HUES48 (cell line): ENCODE measurements at regions not wholly inside any gene's neighbourhood (a gene's known extent, or its start where the extent isn't known, plus 50 kb on each side); places are given as distances from the start of the nearest gene placed in this dataset.

Experiments
- H3K27ac ChIP-seq: one replicate; pipeline ENCODE4 v1.7.0; 2013; ENCODE audit warnings: low read depth, low read length, inconsistent platforms
- H3K27me3 ChIP-seq: 2 replicates; pipeline ENCODE4 v1.6.1; 2013; ENCODE audit warnings: mild to moderate bottlenecking, low read length; ENCODE audit not compliant: control insufficient read depth, insufficient read depth
- H3K36me3 ChIP-seq: 2 replicates; pipeline ENCODE4 v1.6.1; 2013; ENCODE audit warnings: low read length; ENCODE audit not compliant: control insufficient read depth, insufficient read depth
- H3K4me1 ChIP-seq: 2 replicates; pipeline ENCODE4 v1.6.1; 2013; ENCODE audit warnings: mild to moderate bottlenecking, low read length; ENCODE audit not compliant: control insufficient read depth, insufficient read depth
- H3K4me3 ChIP-seq: 2 replicates; pipeline ENCODE4 v1.5.1; 2013; ENCODE audit warnings: mild to moderate bottlenecking, low read depth, low read length
- H3K9ac ChIP-seq: 2 replicates; pipeline ENCODE4 v1.6.1; 2013; ENCODE audit warnings: mild to moderate bottlenecking, low read depth, low read length, moderate library complexity
- H3K9me3 ChIP-seq: 2 replicates; pipeline ENCODE4 v1.6.1; 2013; ENCODE audit warnings: low read length; ENCODE audit not compliant: control insufficient read depth, insufficient read depth

- H3K9me3 ChIP-seq = no peaks in the 10 kb centered on the region
- H3K27me3 ChIP-seq = no peaks in the 10 kb centered on the region
- peaks cover 21% of the 10 kb centered on the region for H3K4me1 ChIP-seq
- no peak overlapping the region for H3K9ac ChIP-seq
- no peak overlapping the region for H3K4me3 ChIP-seq
- H3K27ac ChIP-seq = no peak overlapping the region
- H3K36me3 ChIP-seq = no peaks in the 10 kb centered on the region
These were observed 613.9 kb downstream of the PLA2G4A start for GRCh38 chr1:187442603-187443002.

DNA sequence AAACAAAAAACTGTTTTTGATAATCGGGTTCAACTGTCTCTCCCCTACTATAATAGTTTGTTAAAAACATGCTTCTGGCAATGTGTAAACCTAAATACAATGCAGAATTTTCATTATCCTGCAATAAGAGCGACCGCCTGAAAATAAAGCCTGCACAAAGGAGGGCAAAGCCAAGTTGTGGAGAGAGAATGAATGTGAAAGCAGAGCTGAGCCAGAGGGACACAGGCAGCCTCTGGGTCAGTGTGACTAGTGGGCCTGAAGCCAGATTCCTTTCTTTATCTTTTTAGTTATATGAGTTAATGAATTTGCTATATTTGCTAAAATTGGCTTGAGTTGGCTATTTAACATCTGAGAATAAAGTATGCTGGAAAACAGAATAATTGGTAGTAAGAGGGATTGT, 615.2 kb downstream of the PLA2G4A start:
- H3K36me3 ChIP-seq = no peaks in the 10 kb centered on the region
- no peak overlapping the region for H3K4me3 ChIP-seq
- H3K9me3 ChIP-seq = no peaks in the 10 kb centered on the region
- no peak overlapping the region for H3K9ac ChIP-seq
- H3K27me3 ChIP-seq = no peaks in the 10 kb centered on the region
- H3K4me1 ChIP-seq = peaks cover 21% of the 10 kb centered on the region
- no peak overlapping the region for H3K27ac ChIP-seq

DNA sequence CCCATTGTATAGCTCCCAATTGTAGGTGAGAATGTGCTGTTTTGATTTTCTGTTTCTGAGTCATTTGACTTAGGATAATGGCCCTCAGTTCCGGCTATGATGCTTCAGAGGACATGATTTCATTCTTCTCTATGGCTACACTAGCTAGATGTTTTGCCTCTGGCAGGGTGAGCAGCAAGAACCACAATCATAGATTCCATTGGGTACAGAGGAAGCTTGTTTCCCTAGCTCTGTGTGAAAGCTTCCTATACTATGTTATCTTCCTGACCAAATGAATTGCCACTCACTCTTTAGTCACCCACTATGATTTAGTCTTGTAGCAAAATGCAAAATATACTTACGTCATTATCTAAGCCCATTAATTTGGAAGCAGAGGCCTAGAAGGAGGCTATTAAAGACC, 616.3 kb downstream of the PLA2G4A start:
- H3K9ac ChIP-seq = no peak overlapping the region
- no peaks in the 10 kb centered on the region for H3K9me3 ChIP-seq
- no peaks in the 10 kb centered on the region for H3K27me3 ChIP-seq
- no peaks in the 10 kb centered on the region for H3K36me3 ChIP-seq
- peaks cover 21% of the 10 kb centered on the region for H3K4me1 ChIP-seq
- no peak overlapping the region for H3K4me3 ChIP-seq
- no peak overlapping the region for H3K27ac ChIP-seq

GRCh38 chr1:187451238-187451637, 622.5 kb downstream of the PLA2G4A start:
- Histone ChIP-seq H3K9ac (no peak overlapping the region), H3K27ac (no peak overlapping the region), H3K9me3 (no peaks in the 10 kb centered on the region), H3K27me3 (no peaks in the 10 kb centered on the region), H3K36me3 (no peaks in the 10 kb centered on the region), H3K4me1 (no peaks in the 10 kb centered on the region), H3K4me3 (no peak overlapping the region)

- Histone ChIP-seq H3K27me3 (no peaks in the 10 kb centered on the region), H3K9me3 (no peaks in the 10 kb centered on the region), H3K9ac (no peak overlapping the region), H3K4me3 (no peak overlapping the region), H3K4me1 (no peaks in the 10 kb centered on the region), H3K27ac (no peak overlapping the region), H3K36me3 (no peaks in the 10 kb centered on the region)
These were observed 625.3 kb downstream of the PLA2G4A start for GRCh38 chr1:187454010-187454409.

DNA sequence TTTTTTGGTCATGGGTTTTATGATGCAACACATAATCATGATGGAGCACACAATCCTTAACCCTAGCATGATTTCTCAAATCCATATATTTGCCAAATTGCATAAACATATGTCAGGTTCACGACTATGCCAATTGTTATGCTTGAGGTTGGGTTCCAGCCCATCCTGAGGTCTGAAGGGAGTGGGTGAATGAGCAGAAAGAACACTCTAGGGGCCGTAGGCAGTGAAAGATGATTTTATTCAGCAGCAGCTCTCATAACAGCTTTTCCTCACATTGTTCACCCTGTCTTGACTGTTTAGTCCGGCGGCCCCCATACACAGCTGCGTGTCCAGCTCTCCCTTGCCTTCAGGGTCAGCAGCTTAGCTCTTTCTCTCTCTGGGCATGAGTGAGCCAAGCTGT, 627.7 kb downstream of the PLA2G4A start:
- no peak overlapping the region for H3K9ac ChIP-seq
- H3K4me1 ChIP-seq = peaks cover 9% of the 10 kb centered on the region; the same call in 1 of the 2 replicates

DNA sequence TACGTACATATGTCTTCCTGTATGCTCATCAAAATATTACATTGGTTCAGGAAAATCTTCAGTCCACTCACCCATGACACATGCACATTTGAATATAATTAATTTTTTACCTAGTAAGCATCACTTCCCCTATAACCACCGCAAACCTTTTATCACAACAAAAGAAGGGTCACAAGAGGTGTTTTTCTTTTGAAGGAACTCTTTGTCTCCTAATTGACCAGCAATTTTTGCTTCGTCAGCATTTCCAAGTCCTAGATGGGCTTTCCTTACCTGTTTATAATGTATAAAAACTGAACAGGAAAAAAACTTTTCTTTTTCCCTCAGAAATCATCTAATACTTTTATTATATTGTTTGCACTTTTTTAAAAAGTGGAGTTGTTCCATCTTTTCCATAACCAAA, 631.3 kb downstream of the PLA2G4A start:
- H3K4me3 ChIP-seq = no peak overlapping the region

More for the DNA sequence above, 627.7 kb downstream of the PLA2G4A start:
- no peak overlapping the region for H3K4me3 ChIP-seq
- H3K27me3 ChIP-seq = no peaks in the 10 kb centered on the region
- H3K9me3 ChIP-seq = no peaks in the 10 kb centered on the region
- no peaks in the 10 kb centered on the region for H3K36me3 ChIP-seq
- H3K27ac ChIP-seq = no peak overlapping the region

DNA sequence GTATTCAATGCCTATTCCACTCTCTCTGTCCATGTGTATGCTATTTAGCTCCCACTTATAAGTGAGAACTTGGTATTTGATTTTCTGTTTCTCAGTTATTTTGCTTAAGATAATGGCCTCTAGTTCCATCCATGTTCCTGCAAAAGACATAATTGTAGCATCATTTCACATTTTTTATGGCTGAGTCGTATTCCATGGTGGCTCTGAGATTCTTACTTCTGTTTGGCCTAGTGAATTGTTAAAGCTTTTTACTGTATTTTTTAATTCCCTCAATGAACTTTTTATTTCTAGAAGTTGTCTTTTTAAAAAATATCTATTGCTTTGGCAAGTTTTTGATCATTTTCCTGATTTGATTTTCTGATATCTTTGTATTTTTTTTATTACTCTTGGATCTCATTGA, 635.6 kb downstream of the PLA2G4A start:
- Histone ChIP-seq H3K27ac (no peak overlapping the region), H3K4me3 (no peak overlapping the region), H3K27me3 (no peaks in the 10 kb centered on the region), H3K9ac (no peak overlapping the region), H3K36me3 (no peaks in the 10 kb centered on the region), H3K4me1 (peaks cover 10% of the 10 kb centered on the region), H3K9me3 (no peaks in the 10 kb centered on the region)

More for the DNA sequence above, 631.3 kb downstream of the PLA2G4A start:
- Histone ChIP-seq H3K9me3 (no peaks in the 10 kb centered on the region), H3K9ac (no peak overlapping the region), H3K36me3 (no peaks in the 10 kb centered on the region), H3K27me3 (no peaks in the 10 kb centered on the region), H3K4me1 (peaks cover 9% of the 10 kb centered on the region; the same call in 1 of the 2 replicates), H3K27ac (no peak overlapping the region)

- no peaks in the 10 kb centered on the region for H3K27me3 ChIP-seq
- H3K36me3 ChIP-seq = no peaks in the 10 kb centered on the region
- H3K27ac ChIP-seq = no peak overlapping the region
- peaks cover 12% of the 10 kb centered on the region for H3K4me1 ChIP-seq
- no peak overlapping the region for H3K4me3 ChIP-seq
- H3K9me3 ChIP-seq = no peaks in the 10 kb centered on the region
- no peak overlapping the region for H3K9ac ChIP-seq
These were observed 636.7 kb downstream of the PLA2G4A start for GRCh38 chr1:187465441-187465840.

GRCh38 chr1:187469836-187470235, 641.1 kb downstream of the PLA2G4A start:
- Histone ChIP-seq H3K4me3 (no peak overlapping the region), H3K9me3 (no peaks in the 10 kb centered on the region), H3K27ac (peak overlapping the region; percentile 60), H3K4me1 (peaks cover 29% of the 10 kb centered on the region), H3K36me3 (no peaks in the 10 kb centered on the region), H3K9ac (no peak overlapping the region), H3K27me3 (no peaks in the 10 kb centered on the region)

- Histone ChIP-seq H3K9me3 (no peaks in the 10 kb centered on the region), H3K36me3 (no peaks in the 10 kb centered on the region), H3K4me1 (peaks cover 29% of the 10 kb centered on the region), H3K4me3 (no peak overlapping the region), H3K9ac (no peak overlapping the region), H3K27ac (no peak overlapping the region), H3K27me3 (no peaks in the 10 kb centered on the region)
These were observed 642.8 kb downstream of the PLA2G4A start for GRCh38 chr1:187471555-187471954.

GRCh38 chr1:187474336-187474735, 645.6 kb downstream of the PLA2G4A start:
- H3K4me3 ChIP-seq = no peak overlapping the region

More at GRCh38 chr1:187474336-187474735, 645.6 kb downstream of the PLA2G4A start:
- Histone ChIP-seq H3K4me1 (peaks cover 38% of the 10 kb centered on the region), H3K36me3 (no peaks in the 10 kb centered on the region), H3K9ac (no peak overlapping the region), H3K27ac (no peak overlapping the region), H3K9me3 (no peaks in the 10 kb centered on the region), H3K27me3 (no peaks in the 10 kb centered on the region)
